H54 (cell line): ENCODE measurements at regions not wholly inside any gene's neighbourhood (a gene's known extent, or its start where the extent isn't known, plus 50 kb on each side); places are given as distances from the start of the nearest gene placed in this dataset.
"Not testable (repeated sequence)": the region's sequence is repeated elsewhere in the genome, so short reads cannot be mapped to it uniquely, and the experiment has no call there.

Source experiments
- DNase-seq: peaks from one replicate; pipeline ENCODE4 v3.0.0; 2011; ENCODE audit warnings: low spot score, mixed read lengths; ENCODE audit not compliant: insufficient read length
- FAIRE-seq: peaks from 3 replicates; lab custom pipeline; 2011; peaks lifted over from hg19 to GRCh38; lab: Jason Lieb, UNC
- POLR2A ChIP-seq: IDR thresholded peaks from 2 replicates; pipeline ENCODE4 v1.6.1; 2011; ENCODE audit warnings: low read depth, mild to moderate bottlenecking, low read length

DNA sequence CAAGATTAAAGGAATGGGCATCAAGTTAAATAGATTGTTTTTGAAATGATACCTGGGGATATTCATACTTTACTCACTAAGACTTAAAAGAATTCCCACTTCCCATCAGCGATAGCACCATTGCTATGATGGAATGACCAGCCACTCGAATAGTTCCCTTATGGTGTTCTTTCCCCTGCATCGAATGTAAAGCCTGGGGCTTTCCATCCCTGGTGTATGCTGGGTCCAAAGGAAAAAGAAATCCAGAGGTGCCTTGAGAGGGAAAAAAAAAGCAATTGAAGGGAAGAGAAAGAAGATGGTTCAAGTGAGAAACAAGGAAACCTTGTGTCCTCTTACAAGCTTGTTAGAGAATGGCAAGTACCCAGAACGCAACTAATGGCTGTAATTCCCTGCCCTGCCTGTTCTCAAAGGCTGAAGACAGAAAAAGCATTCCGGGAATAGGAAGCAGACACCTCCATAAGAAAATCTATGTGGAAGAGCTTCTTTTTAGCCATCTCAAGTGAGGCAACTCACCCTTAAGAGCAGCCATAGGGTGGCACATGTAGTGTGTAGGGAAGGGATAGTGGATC, 351.1 kb upstream of the DAB2 start:
- DNase-seq (no peak), FAIRE-seq (peak; percentile 6)
- no peak for TF ChIP-seq POLR2A

DNA sequence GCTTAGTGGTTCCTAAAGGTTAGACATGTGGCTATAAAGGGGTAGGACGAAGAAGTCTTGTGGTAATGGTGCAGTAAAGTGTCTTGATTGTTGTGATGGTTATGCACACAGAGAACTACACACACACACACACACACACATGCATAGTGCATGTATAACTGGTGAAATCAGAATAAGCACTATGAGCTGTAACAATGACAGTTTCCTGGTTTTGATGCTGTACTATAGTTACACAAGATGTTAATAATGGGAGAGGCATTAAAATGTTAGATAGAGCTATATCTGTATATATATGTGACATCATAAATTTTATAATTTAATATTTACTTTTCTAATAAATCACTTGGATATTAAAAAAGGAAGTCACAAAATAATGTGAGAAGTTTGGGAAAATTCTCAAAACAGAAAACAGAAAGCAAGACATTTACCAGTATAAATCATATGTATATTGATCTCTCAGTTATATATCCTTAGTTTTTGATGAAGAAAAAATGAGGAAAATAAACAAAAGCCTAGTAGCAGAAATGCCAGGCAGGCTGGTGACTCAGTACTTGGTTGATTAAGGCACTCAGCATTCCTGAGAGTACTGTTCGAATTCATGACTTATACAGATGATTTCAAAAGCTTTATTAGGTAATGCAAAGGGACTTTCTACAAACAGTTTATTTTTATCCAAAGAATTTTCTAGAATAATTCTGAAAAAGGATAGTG, 350.5 kb upstream of the DAB2 start:
- FAIRE-seq (peak; percentile 97), DNase-seq (peak; percentile 27)
- TF ChIP-seq POLR2A, result no peak

DNA sequence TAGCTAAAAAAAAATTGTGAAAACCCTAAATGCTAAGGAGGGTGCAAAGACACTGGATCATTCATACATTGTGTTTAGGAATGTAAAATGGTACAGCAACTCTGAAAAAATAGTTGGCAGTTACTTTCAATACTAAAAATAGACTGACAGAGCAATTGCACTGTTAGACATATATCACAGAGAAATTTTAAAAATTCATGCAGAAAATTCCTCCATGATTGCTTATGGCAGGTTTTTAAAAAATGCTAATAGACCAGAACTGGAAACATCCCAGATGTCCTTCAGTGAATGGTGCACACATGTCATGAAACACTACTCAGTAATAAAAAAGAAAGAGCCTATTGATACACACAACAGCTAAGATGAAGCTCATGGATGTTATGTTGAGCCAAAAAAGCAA, 349.8 kb upstream of the DAB2 start:
- no peak for DNase-seq
- TF ChIP-seq POLR2A, result no peak
- FAIRE-seq, result no peak

DNA sequence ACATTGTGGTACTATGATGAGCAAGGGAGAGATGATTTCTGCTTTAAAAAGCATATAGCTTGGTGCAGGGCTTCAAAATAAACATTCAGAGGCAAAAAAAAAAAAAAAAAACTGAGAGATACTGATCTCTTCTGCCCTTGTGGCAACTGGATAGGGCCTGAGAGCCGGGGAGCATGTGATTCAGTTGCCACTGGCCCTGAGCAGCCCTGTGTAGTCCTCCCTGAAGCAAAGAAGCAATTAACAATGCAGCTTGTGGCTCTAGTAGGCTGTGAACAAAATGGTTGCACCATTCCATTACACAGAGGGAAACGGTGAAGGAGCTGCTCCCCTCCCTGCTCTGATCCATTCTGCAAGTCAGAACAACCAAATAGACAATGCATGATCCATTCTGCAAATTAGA, 347.5 kb upstream of the DAB2 start:
- DNase-seq, result no peak
- peak; percentile 69 for FAIRE-seq
- no peak for TF ChIP-seq POLR2A

DNA sequence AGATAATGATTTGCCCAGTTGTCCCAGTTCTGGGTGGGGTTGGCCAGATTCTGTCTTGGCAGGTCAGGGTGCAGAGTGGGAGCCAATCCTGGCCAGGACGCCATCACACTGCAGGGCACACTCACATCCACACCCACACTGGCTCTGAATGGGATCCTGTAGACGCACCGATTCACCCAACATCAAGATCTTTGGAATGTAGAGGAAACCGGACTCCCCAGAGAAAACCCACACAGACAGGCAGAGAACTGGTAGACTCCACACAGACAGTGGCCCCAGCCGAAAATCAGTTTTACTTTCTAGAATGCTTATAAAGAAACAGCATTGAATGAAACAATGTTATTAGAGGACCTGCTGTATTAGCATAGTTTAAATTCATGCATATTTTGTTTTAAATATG, 343.1 kb upstream of the DAB2 start:
- DNase-seq (no peak), FAIRE-seq (no peak)
- TF ChIP-seq POLR2A, result no peak

DNA sequence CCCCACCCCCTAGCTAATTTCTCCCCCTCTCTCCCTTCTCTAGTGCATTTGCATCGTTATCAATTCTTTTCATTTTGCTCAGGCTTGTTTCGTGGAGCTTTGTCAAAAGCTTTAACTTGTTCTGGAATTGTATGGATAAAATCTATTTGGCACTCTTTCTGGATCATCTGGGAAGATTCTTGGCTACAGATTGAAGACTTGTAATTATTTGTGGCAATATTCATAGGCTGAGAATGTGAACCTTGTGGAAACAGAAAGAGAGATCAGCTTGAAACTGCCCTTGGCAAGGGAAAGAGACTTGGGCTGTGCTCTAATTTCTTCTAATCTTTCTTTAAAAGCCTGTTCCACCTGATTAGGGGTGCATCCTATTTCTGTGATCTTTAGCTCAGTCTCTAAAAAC, 340.6 kb upstream of the DAB2 start:
- FAIRE-seq (no peak), DNase-seq (no peak)
- no peak for TF ChIP-seq POLR2A

DNA sequence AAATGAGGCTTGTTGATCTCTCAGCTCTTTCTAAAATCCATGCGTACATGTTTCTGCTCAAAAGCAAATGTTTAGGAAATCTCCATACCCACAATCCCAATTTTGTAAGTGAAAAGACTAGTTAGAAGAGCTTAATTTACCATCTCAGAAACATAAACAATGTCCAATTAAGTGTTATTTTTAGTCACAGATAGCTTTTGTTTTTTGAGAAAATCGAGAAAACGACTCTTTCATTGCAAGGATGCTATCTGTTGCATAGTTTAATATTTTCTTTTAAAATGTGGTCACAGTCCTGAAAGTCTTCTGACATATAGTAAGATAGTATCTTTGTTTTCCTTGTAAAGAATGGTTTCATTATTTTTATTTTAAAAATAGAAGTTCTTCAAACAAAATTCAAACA, 338.0 kb upstream of the DAB2 start:
- no peak for DNase-seq

DNA sequence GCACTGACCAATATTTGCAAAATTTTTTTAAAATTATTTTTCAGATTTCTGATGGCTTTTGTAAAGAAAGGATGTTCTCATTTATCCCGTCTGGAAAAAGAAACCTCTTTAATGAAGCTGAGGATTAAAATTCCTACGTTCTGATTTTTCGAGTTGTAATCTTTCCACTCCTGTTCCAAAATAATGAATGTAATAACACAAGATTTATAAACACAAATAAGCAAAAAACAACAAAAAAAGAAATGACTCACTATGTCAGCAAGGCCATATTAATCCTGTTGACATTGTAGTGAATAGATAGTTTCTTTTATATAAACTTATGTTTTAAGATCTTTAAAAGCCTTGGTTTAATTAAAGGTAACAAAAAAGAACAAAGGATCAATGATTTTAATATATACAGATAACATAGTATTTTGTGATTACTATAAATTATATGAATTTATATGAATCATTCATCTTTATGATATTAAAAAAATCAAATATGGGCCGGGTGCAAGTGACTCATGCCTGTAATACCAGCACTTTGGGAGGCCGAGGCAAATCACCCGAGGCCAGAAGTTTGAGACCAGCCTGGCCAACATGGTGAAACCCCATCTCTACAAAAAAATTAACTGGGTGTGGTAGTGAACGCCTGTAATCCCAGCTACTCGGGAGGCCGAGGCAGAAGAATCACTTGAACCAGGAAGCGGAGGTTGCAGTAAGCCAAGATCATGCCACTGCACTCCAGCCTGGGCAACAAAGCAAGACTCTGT, 336.6 kb upstream of the DAB2 start:
- DNase-seq (no peak), FAIRE-seq (no peak)
- TF ChIP-seq POLR2A, result no peak

More for the DNA sequence above, 338.0 kb upstream of the DAB2 start:
- no peak for FAIRE-seq
- TF ChIP-seq POLR2A, result no peak

DNA sequence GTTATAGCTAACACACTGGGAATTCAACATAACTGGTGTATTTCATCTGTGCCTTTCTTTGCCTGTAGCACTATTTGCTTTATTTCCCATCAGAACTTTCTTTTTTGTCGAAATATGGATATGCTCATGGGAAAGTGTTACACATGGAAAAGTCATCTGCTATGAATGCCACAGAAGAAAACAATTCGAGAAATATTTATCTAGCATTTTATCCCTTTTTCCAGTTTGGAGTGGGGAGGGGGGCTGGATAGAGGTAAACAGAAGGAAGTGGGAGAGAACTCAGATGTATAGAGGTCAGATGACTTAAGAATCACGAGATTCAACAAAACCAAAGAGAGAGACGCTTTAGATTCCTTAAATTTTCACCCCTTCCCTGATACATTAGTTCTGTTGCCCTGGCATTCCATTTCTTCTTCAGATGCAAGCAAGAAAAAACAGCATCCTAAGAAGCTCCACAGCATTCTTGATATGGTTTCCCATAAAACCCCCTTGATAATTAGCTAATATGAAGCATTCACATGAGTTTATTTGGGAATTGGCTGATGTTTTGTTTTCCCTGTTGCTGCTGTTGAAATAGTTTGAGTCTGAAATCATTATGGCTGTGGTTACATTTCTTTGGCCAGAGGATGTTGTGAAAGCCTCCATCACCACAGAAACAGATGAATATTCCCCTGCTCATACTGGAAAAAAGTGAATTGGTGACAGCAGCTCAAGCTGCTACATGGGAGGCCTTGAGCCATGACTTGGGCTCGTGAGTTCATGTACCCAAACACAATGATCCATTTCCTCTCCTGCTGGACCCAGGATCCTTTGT, 335.8 kb upstream of the DAB2 start:
- DNase-seq (peak; percentile 17), FAIRE-seq (peak; percentile 99)
- TF ChIP-seq POLR2A, result no peak

DNA sequence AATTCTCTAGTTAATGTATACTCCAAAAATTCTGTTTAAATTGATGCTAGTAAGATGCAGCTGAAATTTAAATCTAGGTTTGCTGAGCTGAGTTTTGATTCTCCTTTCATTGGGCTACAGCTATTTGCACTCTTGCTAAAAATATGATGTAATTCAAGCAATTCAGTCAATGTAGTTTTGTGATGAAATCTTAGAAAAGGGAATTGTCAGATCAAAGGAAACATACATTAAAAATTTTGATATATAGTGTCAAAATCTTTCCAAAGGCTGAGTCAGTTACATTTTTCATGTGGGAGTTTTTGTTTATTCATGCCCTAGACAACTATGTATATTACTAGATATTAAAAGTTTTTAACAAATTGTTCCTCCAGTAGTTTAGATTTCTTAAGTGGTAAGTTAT, 334.9 kb upstream of the DAB2 start:
- TF ChIP-seq POLR2A, result no peak
- FAIRE-seq (peak; percentile 87), DNase-seq (no peak)

DNA sequence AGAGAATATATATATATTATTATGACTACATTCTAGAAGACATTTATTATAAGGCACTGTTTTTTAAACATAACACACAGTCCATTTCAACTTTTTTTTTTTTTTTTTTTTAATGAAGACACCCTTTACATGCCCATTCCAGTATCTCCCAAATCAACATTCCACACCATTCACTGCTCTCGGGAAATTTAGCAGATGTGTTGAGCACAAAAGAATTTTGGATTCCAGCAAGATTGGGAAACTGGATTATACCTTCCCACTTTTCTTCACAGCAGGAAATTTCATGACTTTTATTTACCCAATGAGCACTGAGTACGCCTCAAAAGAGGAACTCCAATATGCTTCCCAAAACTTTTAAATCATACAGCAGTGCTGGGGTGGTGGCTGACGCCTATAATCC, 333.6 kb upstream of the DAB2 start:
- TF ChIP-seq POLR2A, result no peak
- FAIRE-seq (no peak), DNase-seq (no peak)

DNA sequence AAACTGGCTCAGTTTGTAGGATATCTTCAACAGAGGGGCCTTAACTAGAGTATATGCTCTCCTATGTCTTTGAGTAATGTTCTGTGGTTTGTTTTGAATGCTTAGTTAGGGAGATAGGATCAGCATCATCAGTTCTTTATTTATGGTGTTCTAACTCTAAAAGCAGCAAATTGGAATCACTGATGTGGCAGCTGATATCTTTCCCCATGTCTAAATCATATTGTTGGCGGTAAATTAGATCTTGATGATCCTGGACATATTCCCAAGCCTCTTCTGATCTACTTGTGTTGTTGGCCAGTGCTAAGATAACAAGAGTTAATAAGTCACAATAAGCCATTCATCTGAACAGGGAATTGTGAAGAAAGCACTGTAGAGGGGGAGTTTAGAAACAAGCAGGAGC, 332.4 kb upstream of the DAB2 start:
- no peak for TF ChIP-seq POLR2A
- DNase-seq (no peak), FAIRE-seq (peak; percentile 41)

DNA sequence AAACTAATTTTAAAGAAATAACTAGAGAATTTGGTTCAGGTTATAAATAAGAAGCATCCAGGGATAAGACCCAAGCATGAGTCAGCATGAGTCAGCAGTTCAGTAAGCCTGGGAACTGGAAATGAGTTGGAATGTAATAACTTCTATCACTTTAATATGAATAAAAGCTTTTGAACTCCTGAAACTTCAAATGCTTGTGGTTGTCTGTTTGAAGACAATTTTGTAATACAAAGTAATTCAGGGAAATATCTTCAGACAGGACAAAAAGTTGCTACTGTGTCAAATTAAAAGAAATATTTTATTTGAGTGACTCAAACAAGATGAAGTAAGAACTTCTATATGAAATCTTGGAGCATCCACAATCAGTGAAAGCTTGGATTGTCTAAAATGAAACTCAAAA, 331.2 kb upstream of the DAB2 start:
- DNase-seq, result no peak
- TF ChIP-seq POLR2A, result no peak
- FAIRE-seq, result peak; percentile 97

DNA sequence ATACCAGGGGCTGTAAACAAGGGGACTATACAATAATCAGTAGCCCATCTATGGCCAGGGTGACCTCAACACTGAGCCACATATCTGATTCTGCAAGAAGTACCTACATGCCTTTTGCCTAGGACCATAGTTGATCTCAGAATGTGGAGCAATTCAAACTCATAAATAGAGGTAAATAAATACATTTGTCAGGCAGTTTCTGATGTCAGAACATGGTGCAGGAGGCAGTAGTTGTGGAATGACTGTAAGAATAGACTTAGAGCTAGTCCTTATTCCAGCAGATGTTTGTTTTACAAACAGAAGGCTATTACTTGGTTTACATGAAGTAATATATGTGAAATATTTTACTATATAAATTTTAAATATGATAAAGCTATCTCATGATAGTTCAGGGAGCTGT, 330.7 kb upstream of the DAB2 start:
- no peak for FAIRE-seq
- DNase-seq, result no peak
- no peak for TF ChIP-seq POLR2A

DNA sequence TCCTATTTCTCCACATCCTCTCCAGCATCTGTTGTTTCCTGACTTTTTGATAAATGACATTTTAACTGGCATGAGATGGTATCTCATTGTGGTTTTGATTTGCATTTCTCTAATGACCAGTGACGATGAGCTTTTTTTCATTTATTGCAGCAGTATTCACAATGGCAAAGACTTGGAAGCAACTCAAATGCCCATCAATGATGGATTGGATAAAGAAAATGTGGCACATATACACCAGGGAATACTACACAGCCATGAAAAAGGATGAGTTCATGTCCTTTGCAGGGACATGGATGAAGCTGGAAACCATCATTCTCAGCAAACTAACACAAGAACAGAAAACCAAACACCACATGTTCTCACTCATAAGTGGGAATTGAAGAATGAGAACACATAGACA, 329.0 kb upstream of the DAB2 start:
- DNase-seq, FAIRE-seq: not testable (repeated sequence)
